Renal cortical epithelial cell (primary cell): ENCODE measurements at regions not wholly inside any gene's neighbourhood (a gene's known extent, or its start where the extent isn't known, plus 50 kb on each side); places are given as distances from the start of the nearest gene placed in this dataset.
A peak's percentile ranks its signal among the peaks of the same experiment; 100 is the strongest.

Source experiments
- DNase-seq: peaks from one replicate; pipeline ENCODE4 v3.0.0-alpha.2; 2011; ENCODE audit warnings: low read depth

DNA sequence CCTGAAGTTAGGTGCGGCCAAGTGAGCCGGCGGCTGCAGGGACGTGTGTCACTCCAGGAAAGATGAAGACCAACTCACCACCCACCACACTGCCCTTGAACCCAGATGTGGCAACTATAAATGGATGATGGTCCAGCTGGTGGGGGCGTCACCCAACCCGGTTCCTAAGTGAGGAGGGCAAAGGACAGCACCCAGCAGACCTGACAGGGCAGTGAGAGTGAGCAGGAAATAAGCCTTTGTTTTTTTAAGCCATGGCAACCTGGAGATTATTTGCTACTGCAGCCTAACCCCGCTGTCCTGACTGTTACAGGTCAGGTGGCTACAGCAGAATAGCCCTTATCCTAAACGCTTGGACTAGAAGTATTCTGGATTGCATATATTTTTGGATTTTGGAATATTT is 228.9 kb downstream of the CTTN start:
- no peak for DNase-seq

DNA sequence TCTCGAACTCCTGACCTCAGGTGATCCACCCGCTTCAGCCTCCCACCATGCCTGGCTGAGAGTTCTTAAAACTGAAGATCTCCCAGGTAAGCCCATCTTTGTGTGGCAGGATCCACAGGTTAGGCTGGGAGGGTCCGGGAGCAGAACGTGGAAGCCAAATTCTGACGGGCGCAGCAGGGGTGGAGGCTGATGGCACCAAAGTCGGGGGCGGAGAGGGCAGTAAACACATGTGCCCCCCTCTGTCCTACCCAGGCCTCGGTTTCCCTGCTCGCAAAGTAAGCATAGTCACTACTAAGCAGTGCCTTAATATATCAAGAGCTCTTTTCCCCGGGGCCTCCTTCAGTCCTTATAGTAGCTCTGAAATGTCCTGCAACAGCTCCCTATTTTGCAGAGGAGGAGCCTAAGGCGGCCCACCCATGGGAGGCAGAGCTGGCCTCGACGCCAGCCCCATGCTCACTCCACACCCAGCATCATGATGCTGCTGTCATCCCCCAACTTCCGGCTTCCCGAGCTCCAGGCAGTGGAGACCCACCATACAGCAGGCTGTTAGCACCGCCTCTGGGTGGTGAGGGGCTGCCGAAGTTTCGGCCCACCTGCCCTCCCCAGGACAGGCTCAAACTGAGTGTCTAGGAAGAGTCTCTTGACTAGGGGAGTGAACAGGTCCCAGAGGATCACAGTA is 230.0 kb downstream of the CTTN start:
- no peak for DNase-seq

DNA sequence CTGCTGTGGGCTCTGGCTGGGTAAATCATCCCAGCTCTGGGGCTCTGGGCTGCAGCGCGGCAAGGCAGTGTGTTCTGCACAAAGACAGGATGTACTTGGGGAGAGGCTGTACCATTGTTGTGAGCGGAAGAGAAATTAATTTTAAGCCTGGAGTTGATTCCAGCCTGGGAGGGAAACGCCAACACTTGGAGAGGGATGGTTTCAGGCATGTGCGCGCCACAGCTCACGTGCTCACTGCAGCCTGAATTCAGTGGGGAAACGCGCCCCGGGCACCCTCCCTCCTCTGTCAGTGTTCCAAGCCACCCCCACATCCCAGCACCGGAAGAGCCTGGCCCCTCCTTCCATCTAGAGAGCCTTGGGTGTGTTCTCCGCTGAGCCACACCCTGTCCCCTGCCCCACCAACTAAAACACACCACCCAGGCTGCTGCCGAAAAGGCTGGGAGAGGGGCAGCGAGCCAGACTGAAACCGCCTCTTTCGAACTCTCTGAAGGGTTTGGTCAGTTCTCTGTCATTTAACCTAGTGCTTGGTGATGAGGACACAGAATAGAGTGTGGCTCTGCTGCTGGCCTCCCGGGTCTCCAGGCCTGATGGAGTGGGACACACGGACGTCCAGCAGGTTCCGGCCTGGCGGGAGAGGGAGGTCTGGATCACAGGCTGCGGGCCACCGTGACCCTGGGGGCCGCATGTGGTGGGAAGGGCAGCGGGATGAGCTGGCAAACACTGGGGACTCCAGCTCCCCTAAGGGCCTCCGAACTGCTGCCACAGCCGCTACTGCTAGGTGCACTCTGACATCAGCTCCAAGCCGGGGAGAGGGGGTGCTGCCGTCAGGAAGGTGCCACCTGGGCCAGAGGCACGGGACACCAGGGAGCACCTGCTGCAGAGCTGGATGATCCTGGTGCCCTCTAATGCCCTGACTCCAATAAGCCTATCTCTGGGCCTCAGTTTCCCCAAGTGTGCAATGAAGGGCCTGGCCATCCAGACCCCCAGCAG is 230.8 kb downstream of the CTTN start:
- DNase-seq: no peak

DNA sequence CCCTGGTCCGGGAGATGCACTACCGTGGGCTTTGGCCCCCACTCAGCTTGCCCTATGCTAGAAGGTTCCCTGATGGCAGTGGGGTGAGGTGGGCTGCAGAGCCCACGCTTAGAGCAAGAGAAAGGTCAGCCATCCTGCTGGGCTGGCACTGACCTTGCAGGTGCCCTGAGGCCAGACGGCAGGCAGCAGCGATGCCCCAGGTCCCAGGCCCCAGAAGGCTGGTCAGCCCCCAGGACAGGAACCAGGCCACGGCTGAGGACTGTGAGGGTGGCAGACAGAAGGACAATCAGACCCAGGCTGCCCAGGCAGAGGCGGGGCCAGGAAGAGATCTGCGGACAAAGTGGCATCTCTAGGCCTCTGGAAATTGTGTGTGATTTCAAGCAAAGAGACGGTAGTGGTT is 231.7 kb downstream of the CTTN start:
- no peak for DNase-seq

DNA sequence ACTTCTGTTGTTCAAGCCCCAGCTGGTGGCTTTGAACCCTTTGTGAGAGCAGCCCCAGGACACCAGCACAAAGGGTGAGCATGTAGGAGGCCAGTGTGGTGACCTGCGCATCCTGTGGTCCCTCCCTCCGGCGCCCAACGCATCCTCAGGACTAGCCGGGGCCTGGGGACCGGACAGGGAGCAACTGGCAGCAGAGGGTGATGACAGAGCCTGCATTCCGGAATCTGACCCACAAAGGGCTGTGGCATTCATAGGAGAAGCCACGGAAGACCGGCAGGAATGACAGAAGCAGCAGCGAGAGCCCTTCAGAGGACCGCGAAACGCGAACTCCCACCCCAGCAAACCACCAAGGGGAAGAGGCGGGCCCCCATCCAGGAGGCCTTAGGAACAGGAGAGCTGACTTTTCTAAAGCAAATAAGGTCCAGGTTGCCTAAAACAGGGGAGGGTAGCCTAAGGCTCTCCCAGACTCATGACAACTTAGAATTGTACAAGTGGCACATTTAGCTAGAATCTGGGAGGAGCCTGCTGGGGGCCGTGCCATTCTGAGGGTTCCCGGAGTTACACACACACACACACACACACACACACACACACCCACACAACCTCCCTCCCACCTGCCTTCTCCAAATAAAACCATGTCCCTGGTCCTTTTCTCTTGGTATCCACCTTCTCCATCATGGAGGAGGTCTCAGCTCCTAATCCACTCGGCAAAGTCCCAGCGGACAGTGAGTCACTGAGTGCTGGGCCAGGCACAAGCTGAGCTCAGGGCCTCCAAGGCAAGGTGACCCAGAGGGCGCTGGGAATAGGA is 232.7 kb downstream of the CTTN start:
- DNase-seq: no peak

DNA sequence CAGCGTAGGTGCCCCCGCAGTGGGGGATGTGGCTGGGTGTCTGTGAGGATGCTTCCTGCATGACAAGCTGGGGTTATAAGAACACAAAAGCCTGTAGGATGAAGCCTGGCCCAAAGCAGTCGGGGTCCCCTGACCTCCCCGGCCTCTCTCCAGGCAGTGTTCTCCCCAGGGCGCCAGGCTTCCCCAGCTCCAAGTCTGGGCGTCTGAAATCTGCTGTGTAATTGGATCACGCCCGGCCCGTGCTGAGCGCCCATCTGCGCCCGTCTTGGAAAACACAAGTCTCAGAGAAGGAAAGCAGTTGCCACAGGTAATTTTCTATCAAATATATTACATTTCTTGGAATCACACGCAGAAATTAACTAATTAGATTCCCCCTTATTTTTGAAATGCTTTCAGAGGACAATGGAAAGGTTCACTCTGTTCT is 233.3 kb downstream of the CTTN start:
- no peak for DNase-seq

DNA sequence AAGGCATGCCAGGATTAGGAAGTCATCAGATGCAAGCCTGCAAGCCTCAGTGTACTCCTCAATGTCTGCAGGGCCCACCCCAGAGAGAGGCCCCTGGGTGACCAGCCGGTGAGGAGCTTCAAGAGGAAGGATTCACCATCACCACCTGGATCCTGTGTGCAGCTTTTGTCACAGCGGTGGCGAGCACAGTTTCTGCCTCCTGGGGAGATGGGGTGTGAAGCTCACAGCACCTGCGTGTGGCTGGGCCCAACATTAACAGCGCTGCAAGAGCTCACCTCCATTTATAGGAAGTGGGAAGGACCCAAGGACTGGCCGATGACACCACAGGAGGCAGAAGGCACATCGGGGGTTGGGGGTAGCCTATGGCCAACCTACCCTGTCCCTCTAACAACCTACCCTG is 235.3 kb downstream of the CTTN start:
- no peak for DNase-seq

DNA sequence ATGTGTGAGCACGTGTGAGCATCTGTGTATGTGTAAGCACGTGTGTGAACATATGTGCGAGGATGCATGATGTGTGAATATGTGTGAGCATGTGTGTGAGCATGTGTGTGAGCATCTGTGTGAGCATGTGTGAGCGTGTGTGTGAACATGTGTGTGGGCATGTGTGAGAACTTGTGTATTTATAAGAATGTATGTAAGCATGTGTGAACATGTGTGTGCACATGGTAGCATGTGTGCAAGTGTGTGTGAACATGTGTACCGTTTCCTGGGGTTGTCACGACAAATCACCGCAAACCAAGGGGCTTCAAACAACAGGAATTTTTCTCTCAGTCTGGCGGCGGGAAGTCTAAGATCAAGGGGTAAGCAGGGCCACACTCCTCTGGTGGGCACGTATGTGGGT is 238.3 kb downstream of the CTTN start:
- DNase-seq: no peak

DNA sequence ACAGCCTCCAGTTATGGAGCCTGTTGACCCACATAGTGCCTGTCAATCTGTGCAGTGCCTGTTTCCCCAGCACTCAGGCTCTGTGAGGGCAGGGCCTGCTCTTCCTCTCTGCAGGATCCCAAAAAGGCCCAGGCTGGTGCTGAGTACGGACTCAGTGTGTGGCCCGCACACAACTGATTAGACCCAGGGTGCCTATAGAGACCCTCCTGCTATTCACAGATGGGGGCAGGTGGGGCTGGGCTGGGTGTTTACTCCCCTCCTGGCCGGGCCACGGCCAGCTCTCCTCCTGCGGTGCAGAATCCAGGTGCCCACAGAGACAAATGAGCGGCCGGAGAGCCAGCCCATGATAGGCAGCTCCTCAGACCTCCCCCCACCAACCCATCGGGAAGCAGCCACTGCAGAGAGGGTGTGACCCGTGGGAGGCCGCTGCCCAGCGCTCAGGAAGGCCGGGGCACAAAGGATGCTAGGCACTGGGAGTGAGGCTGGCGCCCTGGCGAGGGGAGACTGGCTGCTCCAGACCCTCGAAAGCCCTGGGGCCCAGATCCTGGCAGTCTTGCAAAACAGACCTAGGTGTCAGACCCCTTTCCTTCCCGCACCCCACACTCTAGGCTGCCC is 239.0 kb downstream of the CTTN start:
- DNase-seq: no peak

DNA sequence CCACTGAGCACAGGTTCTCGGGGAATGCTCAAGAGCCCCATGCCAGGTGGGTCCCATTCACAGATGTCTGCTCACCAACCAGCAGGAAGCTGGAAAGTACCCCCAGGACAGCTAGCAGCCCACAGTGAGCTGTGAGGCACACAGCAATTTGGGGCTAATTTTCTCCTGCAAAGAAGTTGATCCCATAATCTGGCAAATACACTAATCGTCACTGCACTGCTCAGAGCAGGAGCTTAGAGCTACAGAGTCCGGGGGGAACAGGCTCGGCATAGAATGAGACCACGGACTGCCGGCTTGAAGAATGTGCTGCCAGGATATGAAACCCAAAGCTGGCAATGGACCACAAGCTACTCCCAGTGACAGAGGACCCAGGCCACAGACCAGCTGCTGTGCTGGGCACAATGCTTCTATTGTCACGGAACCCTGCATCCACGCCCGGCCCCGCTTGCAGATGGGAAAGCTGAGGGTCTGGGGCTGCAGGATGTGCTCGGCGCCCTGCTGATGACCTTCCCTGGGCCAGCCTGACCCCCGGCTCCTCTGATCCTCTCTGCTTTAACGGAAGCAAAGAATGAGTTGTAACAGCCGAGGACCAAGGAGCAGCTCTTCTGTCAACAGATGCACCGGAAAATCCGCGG is 239.7 kb downstream of the CTTN start:
- DNase-seq: no peak

DNA sequence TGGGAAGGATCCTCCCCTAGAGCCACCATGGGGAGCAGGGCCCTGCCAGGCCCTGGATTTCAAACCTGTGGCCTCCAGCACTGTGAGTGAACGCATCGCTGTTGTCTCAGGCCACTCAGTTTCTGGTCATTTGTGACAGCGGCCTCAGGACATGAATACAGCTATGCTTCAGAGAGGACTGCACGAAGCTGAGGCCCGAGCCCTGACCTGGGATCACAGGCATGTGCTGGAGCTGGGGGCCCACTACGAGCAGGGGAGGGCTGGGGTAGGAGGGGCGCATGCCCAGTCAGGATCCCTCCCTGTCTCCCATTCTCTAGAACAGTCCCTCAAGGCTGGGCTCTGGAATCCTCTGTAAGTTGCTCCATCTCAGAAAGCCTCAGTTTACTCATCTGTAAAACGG is 242.1 kb downstream of the CTTN start:
- DNase-seq: no peak

DNA sequence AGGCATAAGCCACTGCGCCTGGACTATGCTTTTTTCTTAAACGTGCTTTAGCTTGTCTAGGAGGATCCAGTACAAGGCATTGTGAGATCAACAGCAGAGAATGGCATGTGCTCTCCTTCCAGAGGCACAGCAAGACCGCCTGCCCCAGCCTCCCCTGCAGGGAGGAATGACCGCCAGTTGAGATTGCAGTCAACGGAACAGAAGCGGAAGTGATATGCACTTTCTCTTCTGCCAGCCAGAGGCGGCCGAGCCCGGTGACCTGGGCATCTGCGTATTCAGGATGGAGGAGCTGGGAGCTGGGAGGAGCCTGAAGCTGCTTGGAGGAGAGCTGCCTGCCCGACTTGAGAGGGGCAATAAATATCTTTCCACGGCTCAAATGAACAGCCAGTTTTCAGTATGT is 243.0 kb downstream of the CTTN start:
- peak; percentile 6 for DNase-seq

DNA sequence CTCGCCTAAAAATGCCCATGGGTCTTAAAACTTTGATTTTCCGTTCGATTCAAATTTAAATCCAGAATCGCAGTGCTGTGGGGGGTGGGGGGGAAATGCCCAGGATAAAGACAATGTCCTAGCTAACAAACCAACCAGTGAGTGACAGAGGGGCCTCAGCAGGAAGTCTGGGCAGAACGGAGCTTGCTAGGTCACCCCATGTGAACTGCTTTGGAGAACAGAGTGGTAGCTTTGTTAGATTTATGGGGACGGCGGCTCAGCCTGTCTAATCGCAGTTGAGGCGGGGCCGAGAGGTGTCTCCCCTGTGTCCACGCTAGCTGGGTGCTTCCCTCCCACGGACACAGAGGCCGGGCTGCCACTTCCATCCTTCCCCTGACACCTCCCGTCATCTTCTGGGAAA is 243.9 kb downstream of the CTTN start:
- no peak for DNase-seq

DNA sequence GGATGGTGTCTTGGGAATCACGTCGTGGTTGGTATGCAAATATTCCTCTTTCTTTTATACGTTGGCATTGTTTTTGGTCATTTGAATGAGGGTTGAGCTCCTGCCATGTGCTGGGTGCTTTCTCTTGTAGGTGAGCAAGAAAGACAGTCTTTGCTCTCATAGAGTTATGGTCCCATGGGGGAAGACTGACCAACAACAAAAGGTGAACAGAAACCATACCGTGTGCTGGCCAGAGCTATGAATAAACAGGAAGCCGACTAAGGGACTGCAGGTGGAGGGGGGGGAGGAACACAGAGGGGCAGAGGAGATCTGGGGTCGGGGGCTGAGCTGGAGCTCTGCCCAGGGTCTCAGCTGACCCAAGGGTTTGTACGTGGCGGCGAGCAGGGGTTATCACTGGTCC is 245.3 kb downstream of the CTTN start:
- DNase-seq: no peak

DNA sequence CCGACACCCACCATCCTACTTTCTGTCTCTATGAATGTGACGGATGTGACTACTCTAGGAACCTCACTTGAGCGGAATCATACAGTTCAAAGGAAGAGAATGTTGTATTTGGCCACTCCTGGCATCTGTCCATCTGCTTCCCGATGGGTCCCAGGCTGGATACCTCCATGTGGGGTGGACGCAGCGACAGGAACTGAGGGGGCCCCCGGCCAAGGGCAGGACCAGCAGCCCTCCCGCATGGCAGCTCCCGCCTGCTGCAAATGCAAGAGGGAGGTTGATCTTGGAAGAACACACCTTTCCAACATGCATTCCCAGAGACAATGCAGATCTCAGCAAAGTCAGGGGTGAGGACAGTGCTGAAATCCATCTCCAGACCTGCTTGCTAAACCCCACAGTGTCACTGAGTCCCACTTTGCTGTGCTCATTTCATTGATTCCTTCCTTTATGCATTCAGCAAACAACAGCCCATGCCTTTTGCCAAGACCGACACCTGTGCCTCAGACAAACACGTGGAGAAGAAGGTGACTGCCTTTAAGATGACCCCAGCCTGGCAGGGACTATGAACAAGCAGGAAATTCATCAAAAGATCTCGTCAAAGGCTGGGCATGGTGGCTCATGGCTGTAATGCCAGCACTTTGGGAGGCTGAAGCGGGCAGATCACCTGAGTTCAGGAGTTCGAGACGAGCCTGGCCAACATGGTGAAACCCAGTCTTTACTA is 246.2 kb downstream of the CTTN start:
- DNase-seq: no peak

DNA sequence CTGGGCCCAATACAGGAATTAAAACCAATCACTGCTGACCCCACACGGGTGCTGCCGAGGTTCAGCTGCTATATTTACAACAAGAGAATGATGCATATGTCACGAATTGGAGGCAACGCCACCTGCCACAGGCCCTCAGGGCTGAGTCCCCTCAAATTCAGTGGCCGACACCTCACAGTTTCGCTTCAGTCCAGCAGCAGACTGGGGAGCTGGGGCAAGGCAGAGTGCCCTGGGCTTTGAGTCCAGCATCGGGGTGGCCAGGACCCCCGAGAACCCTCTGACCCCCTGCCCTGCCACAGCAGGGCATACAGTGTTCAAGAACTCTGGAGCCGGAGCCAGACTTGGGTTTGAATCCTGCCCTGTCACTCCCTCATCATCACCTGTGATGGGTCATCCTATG is 247.2 kb downstream of the CTTN start:
- DNase-seq: no peak

DNA sequence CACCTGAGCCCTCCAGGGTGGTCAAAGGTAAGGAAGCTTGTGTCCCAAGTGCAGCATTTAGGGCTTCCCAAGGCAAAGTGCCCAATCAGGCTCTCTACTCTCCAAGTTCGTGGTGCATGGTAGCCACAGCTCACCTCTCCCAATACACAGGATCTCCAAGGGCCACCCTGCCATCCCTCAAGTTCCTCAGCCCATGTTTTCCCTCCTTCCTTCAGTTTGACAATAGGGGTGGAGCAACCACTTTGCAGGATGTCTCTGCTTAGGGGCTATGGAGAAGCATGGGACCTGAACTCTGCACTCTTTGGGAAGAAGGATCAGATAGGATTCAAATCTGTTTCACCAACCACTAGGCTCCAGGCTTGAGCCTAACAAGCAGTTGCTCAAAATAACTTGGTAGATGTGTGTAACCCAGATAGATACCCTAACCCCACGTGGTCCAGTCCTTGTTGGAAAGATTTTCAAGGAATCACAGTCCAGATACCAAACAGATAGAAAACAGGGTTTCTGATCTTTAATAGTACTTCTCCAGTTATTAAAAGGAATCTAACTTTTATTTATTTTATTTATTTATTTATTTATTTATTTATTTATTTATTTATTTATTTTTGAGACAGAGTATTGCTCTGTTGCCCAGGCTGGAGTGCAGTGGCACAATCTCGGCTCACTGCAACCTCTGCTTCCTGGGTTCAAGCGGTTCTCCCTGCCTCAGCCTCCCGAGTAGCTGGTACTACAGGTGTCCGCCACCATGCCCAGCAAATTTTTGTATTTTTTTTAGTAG is 248.1 kb downstream of the CTTN start:
- no peak for DNase-seq

DNA sequence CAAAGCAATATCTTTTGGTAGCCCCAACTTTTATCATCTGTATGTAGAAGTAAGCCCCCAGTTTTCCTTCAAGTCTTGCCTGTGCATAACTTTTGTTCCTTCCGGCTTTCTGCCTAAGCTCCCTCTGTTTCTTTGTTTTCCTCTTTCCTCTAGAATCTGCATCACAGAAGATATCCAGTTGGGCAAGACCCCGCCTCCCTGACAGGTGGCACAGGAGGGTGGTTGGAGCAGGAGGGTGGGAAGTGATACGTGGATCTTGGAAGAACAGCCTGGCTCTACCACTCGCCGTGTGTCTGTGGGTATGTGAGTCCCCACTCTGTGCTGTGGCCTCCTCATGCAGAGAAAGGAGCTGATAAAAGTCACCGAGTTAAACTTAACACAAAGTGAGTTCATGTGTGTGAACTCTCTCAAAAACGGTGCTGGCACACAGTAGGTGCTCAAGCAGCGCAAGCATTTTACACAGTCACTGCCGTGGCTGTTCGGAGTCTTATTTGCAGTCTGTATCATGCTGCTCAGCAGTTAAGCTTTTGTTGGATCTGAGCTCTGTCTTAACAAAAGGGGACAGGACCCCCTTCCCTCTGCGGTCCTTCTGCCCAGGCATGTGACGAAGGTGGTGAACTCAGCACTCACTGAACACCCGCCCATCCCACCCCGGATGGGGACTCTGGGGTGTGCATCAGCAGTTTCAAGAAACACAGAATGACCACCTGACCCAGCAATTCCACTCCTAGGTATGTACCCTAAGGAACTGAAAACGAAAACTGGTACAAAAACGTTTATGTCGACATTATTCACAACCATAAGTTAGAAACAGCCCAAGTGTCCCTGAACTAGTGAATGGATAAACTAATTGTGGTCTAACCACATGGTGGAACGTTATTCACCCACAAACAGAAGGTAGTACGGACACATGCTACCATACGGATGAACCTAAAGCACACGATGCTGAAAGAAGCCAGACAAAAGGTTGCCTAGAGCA is 249.1 kb downstream of the CTTN start:
- no peak for DNase-seq
